Esophagus squamous epithelium (tissue), 4 donors: ENCODE measurements at regions not wholly inside any gene's neighbourhood (a gene's known extent, or its start where the extent isn't known, plus 50 kb on each side); places are given as distances from the start of the nearest gene placed in this dataset.

ENCODE experiments used
- CTCF ChIP-seq, 6 experiments: fragments of 450-650 bp in 4 of 6; fragments of 200-600 bp in 2 of 6; sonication (generic) in 2 of 6; IDR thresholded peaks; one replicate each; pipeline ENCODE4 v1.5.1; 2016 to 2019; ENCODE audit warnings: antibody characterized with exemption in 6 of 6, mild to moderate bottlenecking in 4 of 6, moderate library complexity in 4 of 6
- POLR2A ChIP-seq, 4 donors: fragments of 450-650 bp; IDR thresholded peaks; one replicate each; pipeline ENCODE4 v1.6.1; 2017; ENCODE audit warnings: antibody characterized with exemption in 4 of 4, mild to moderate bottlenecking in 4 of 4, moderate library complexity in 3 of 4

GRCh38 chr13:23984546-23984945 is 87.2 kb upstream of the C1QTNF9B start:
- TF ChIP-seq POLR2A (IDR thresholded peaks at IDR 0.05) = no peak
- TF ChIP-seq CTCF (IDR thresholded peaks at IDR 0.05) = no peak
